K562 (cell line): ENCODE measurements at regions not wholly inside any gene's neighbourhood (a gene's known extent, or its start where the extent isn't known, plus 50 kb on each side); places are given as distances from the start of the nearest gene placed in this dataset.
A peak's percentile ranks its signal among the peaks of the same experiment; 100 is the strongest.

Source experiments
- ATF4 ChIP-seq: fragments of 450-650 bp; formaldehyde crosslinking; IDR thresholded peaks from 2 replicates; pipeline ENCODE4 v1.4.0; 2022; ENCODE audit warnings: mild to moderate bottlenecking, moderate library complexity
- BRF1 ChIP-seq: IDR thresholded peaks from 3 replicates; pipeline ENCODE4 v1.6.1; 2011; ENCODE audit warnings: borderline replicate concordance, mild to moderate bottlenecking; ENCODE audit not compliant: insufficient read length; ENCODE audit errors: extremely low read depth
- FOSL1 ChIP-seq: fragments of 200-800 bp; sonication (Bioruptor generic); conservative IDR thresholded peaks from 2 replicates; pipeline ENCODE4 v1.6.1; 2016; ENCODE audit warnings: missing genetic modification characterization, missing compliant biosample characterization
- FUS ChIP-seq: fragments of 200-400 bp; formaldehyde crosslinking; optimal IDR thresholded peaks from 2 replicates; pipeline ENCODE3; 2017; ENCODE audit warnings: low read depth, low read length
- HNRNPK ChIP-seq: fragments of 200-400 bp; formaldehyde crosslinking; IDR thresholded peaks from one replicate; pipeline ENCODE4 v1.6.1; 2018; ENCODE audit warnings: mild to moderate bottlenecking, low read depth, low read length; ENCODE audit not compliant: poor library complexity, severe bottlenecking
- JUND ChIP-seq, 2 experiments: IDR thresholded peaks; 2 replicates in 1 of 2; 3 replicates in 1 of 2; pipeline ENCODE4 v1.6.1; 2011; ENCODE audit warnings: borderline replicate concordance in 2 of 2, low read depth in 2 of 2, low read length in 2 of 2, improper control_type of control experiment in 1 of 2, missing biosample characterization in 1 of 2, missing genetic modification characterization in 1 of 2, missing genetic modification reagents in 1 of 2
- NCOA1 ChIP-seq: fragments of 450-650 bp; IDR thresholded peaks from 2 replicates; pipeline ENCODE4 v1.6.1; 2016; ENCODE audit warnings: low read depth
- NR3C1 ChIP-seq: sonication (generic); formaldehyde crosslinking; IDR thresholded peaks from 2 replicates; pipeline ENCODE4 v1.8.1; 2022; ENCODE audit warnings: missing genetic modification reagents
- NRF1 ChIP-seq, 2 experiments: fragments of 450-650 bp; IDR thresholded peaks in 1 of 2; conservative IDR thresholded peaks in 1 of 2; 2 replicates each; pipeline ENCODE4 v1.6.1; 2014; ENCODE audit warnings: mild to moderate bottlenecking in 2 of 2
- PHB ChIP-seq: fragments of 250-450 bp; sonication (Bioruptor Pico); IDR thresholded peaks from 2 replicates; pipeline ENCODE4 v1.5.0; 2021
- RBBP5 ChIP-seq: fragments of 200-600 bp; sonication (generic); IDR thresholded peaks from 2 replicates; pipeline ENCODE4 v1.6.1; 2012; ENCODE audit warnings: borderline replicate concordance, mild to moderate bottlenecking, low read length, control low read depth, inconsistent platforms; ENCODE audit not compliant: insufficient read depth, poor library complexity, severe bottlenecking
- RBFOX2 ChIP-seq: fragments of 200-400 bp; formaldehyde crosslinking; IDR thresholded peaks from 2 replicates; pipeline ENCODE4 v1.6.1; 2017; ENCODE audit warnings: low read depth, mild to moderate bottlenecking, low read length, moderate library complexity
- TBL1XR1 ChIP-seq, 2 experiments: IDR thresholded peaks; 2 replicates each; pipeline ENCODE4 v1.6.1; 2012; ENCODE audit warnings: improper control_type of control experiment in 2 of 2, low read length in 2 of 2, mild to moderate bottlenecking in 1 of 2
- ZMIZ1 ChIP-seq, 2 experiments: fragments of 150-350 bp in 1 of 2; IDR thresholded peaks; 2 replicates each; pipeline ENCODE4 v1.6.1; 2012 to 2016; ENCODE audit warnings: low read depth in 2 of 2, low read length in 2 of 2, mild to moderate bottlenecking in 1 of 2, moderate library complexity in 1 of 2
- ZNF165 ChIP-seq: fragments of 250-450 bp; sonication (Bioruptor Pico); IDR thresholded peaks from 2 replicates; pipeline ENCODE4 v1.4.0; 2020; ENCODE audit warnings: borderline replicate concordance
- ZNF584 ChIP-seq: fragments of 200-800 bp; sonication (Bioruptor generic); IDR thresholded peaks from 2 replicates; pipeline ENCODE4 v1.6.1; 2016; ENCODE audit warnings: low read depth, mild to moderate bottlenecking, missing genetic modification characterization, missing compliant biosample characterization
- ZNF592 ChIP-seq: fragments of 450-650 bp; IDR thresholded peaks from 2 replicates; pipeline ENCODE4 v1.6.1; 2017; ENCODE audit warnings: antibody characterized with exemption, mild to moderate bottlenecking

GRCh38 chr3:178260887-178261565 is 275.2 kb upstream of the KCNMB2 start (continued):
- no peak for TF ChIP-seq ZNF165
- TF ChIP-seq TBL1XR1 (IDR thresholded peaks at IDR 0.05; ENCODE audit: low read length in 2 of 2) = peak; percentile 51 to 89; a peak in 2 of 4 replicates
- TF ChIP-seq RBFOX2 = 0 out of 2 replicates have a peak, but pooled peaks have one; percentile 34
- TF ChIP-seq BRF1 = no peak
- TF ChIP-seq FOSL1 (tag) = peak; percentile 52
- TF ChIP-seq NCOA1 = peak; percentile 68; the same call in 1 of the 2 replicates
- TF ChIP-seq ZMIZ1 (IDR thresholded peaks at IDR 0.05; ENCODE audit: low read depth in 2 of 2, low read length in 2 of 2) = peak in 1 of 2 experiments; percentile 73; a peak in 2 of 4 replicates
- TF ChIP-seq ZNF592 = peak; percentile 67; the same call in 1 of the 2 replicates
- TF ChIP-seq ATF4 (CRISPR knock-in tag) = no peak
- no peak for TF ChIP-seq PHB (CRISPR knock-in tag)
- TF ChIP-seq ZNF584 (CRISPR knock-in tag) = 0 out of 2 replicates have a peak, but pooled peaks have one; percentile 9
- TF ChIP-seq JUND (IDR thresholded peaks at IDR 0.05; ENCODE audit: borderline replicate concordance, low read depth, low read length) = peak; percentile 61
- TF ChIP-seq JUND (tag; IDR thresholded peaks at IDR 0.05; ENCODE audit: borderline replicate concordance, low read depth, low read length) = peak; percentile 59; the same call in 1 of the 3 replicates
- TF ChIP-seq HNRNPK = no peak
- TF ChIP-seq FUS = no peak
- TF ChIP-seq RBBP5 = no peak
- TF ChIP-seq NRF1 (conservative IDR thresholded peaks at IDR 0.05 in 1 of 2, IDR thresholded peaks at IDR 0.05 in 1 of 2) = peak in 1 of 2 experiments; percentile 26; a peak in 1 of 4 replicates
- TF ChIP-seq NR3C1 (CRISPR knock-in tag) = no peak
